ENCODE measurements at regions not wholly inside any gene's neighbourhood (a gene's known extent, or its start where the extent isn't known, plus 50 kb on each side); places are given as distances from the start of the nearest gene placed in this dataset.
"Not testable (repeated sequence)": the region's sequence is repeated elsewhere in the genome, so short reads cannot be mapped to it uniquely, and the experiment has no call there.

GRCh38 chr2:128613876-128614275 lies 295.2 kb upstream of the HS6ST1 start:
- H3K4me1 ChIP-seq (ENCODE audit: insufficient read depth, low read length) = no peaks in the 10 kb centered on the region
- no peaks in the 10 kb centered on the region for H3K36me3 ChIP-seq (ENCODE audit: insufficient read depth, low read length)
- no peak overlapping the region for H3K9ac ChIP-seq (ENCODE audit: low read depth, low read length)
- H3K27me3 ChIP-seq (ENCODE audit: insufficient read depth, low read length) = no peaks in the 10 kb centered on the region
- no peak overlapping the region for H3K27ac ChIP-seq (ENCODE audit: low read depth, low read length)
- WGBS = 95% methylated on average over 4 of the region's 4 CpGs
- no peak overlapping the region for H3K4me3 ChIP-seq (ENCODE audit: low read length)
- 0 out of 2 replicates have a peak, but pooled peaks cover 4% of the 10 kb centered on the region for H3K9me3 ChIP-seq (ENCODE audit: insufficient read depth, low read depth, low read length)

DNA sequence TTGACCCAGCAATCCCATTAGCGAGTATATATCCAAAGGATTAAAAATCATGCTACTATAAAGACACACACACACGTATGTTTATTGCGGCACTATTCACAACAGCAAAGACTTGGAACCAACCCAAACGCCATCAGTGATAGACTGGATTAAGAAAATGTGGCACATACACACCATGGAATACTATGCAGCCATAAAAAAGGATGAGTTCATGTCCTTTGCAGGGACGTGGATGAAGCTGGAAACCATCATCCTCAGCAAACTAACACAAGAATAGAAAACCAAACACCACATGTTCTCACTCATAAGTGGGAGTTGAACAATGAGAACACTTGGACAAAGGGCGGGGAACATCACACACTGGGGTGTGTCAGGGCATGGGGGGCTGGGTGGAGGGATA lies 296.2 kb upstream of the HS6ST1 start:
- H3K4me1 ChIP-seq (ENCODE audit: insufficient read depth, low read length); H3K27ac ChIP-seq (ENCODE audit: low read depth, low read length); H3K4me3 ChIP-seq (ENCODE audit: low read length); H3K9me3 ChIP-seq (ENCODE audit: insufficient read depth, low read depth, low read length); H3K9ac ChIP-seq (ENCODE audit: low read depth, low read length); H3K27me3 ChIP-seq (ENCODE audit: insufficient read depth, low read length); H3K36me3 ChIP-seq (ENCODE audit: insufficient read depth, low read length): not testable (repeated sequence)
- 84% methylated on average over 6 of the region's 6 CpGs for WGBS

- Histone ChIP-seq H3K27me3 (ENCODE audit: insufficient read depth, low read length) (no peaks in the 10 kb centered on the region), H3K36me3 (ENCODE audit: insufficient read depth, low read length) (no peaks in the 10 kb centered on the region), H3K4me1 (ENCODE audit: insufficient read depth, low read length) (no peaks in the 10 kb centered on the region), H3K9ac (ENCODE audit: low read depth, low read length) (no peak overlapping the region), H3K9me3 (ENCODE audit: insufficient read depth, low read depth, low read length) (0 out of 2 replicates have a peak, but pooled peaks cover 4% of the 10 kb centered on the region), H3K27ac (ENCODE audit: low read depth, low read length) (no peak overlapping the region), H3K4me3 (ENCODE audit: low read length) (no peak overlapping the region)
- WGBS = 94% methylated on average over 9 of the region's 9 CpGs
Observed at GRCh38 chr2:128615571-128615970, 296.9 kb upstream of the HS6ST1 start.

GRCh38 chr2:128617029-128617590 lies 298.4 kb upstream of the HS6ST1 start:
- Histone ChIP-seq H3K27me3 (ENCODE audit: insufficient read depth, low read length) (no peaks in the 10 kb centered on the region), H3K36me3 (ENCODE audit: insufficient read depth, low read length) (no peaks in the 10 kb centered on the region), H3K27ac (ENCODE audit: low read depth, low read length) (no peak overlapping the region), H3K9me3 (ENCODE audit: insufficient read depth, low read depth, low read length) (0 out of 2 replicates have a peak, but pooled peaks cover 4% of the 10 kb centered on the region), H3K4me3 (ENCODE audit: low read length) (no peak overlapping the region), H3K9ac (ENCODE audit: low read depth, low read length) (no peak overlapping the region), H3K4me1 (ENCODE audit: insufficient read depth, low read length) (no peaks in the 10 kb centered on the region)
- WGBS = 90% methylated on average over 6 of the region's 6 CpGs

- H3K9ac ChIP-seq (ENCODE audit: low read depth, low read length) = no peak overlapping the region
- WGBS = 94% methylated on average over 6 of the region's 6 CpGs
- H3K4me1 ChIP-seq (ENCODE audit: insufficient read depth, low read length) = no peaks in the 10 kb centered on the region
- no peak overlapping the region for H3K27ac ChIP-seq (ENCODE audit: low read depth, low read length)
- H3K36me3 ChIP-seq (ENCODE audit: insufficient read depth, low read length) = no peaks in the 10 kb centered on the region
- H3K27me3 ChIP-seq (ENCODE audit: insufficient read depth, low read length) = no peaks in the 10 kb centered on the region
- H3K4me3 ChIP-seq (ENCODE audit: low read length) = no peak overlapping the region
- 0 out of 2 replicates have a peak, but pooled peaks cover 4% of the 10 kb centered on the region for H3K9me3 ChIP-seq (ENCODE audit: insufficient read depth, low read depth, low read length)
Observed at GRCh38 chr2:128617661-128618060, 299.0 kb upstream of the HS6ST1 start.

GRCh38 chr2:128618642-128619041 lies 300.0 kb upstream of the HS6ST1 start:
- H3K4me1 ChIP-seq (ENCODE audit: insufficient read depth, low read length) = no peaks in the 10 kb centered on the region
- no peak overlapping the region for H3K27ac ChIP-seq (ENCODE audit: low read depth, low read length)
- no peaks in the 10 kb centered on the region for H3K36me3 ChIP-seq (ENCODE audit: insufficient read depth, low read length)
- no peak overlapping the region for H3K4me3 ChIP-seq (ENCODE audit: low read length)
- H3K9me3 ChIP-seq (ENCODE audit: insufficient read depth, low read depth, low read length) = 0 out of 2 replicates have a peak, but pooled peaks cover 4% of the 10 kb centered on the region
- H3K27me3 ChIP-seq (ENCODE audit: insufficient read depth, low read length) = no peaks in the 10 kb centered on the region
- H3K9ac ChIP-seq (ENCODE audit: low read depth, low read length) = no peak overlapping the region
- WGBS = 86% methylated on average over 2 of the region's 2 CpGs

- 93% methylated on average over 18 of the region's 18 CpGs for WGBS
- Histone ChIP-seq H3K9me3 (ENCODE audit: insufficient read depth, low read depth, low read length) (0 out of 2 replicates have a peak, but pooled peaks cover 4% of the 10 kb centered on the region), H3K9ac (ENCODE audit: low read depth, low read length) (no peak overlapping the region), H3K27me3 (ENCODE audit: insufficient read depth, low read length) (no peaks in the 10 kb centered on the region), H3K36me3 (ENCODE audit: insufficient read depth, low read length) (no peaks in the 10 kb centered on the region), H3K4me3 (ENCODE audit: low read length) (no peak overlapping the region), H3K27ac (ENCODE audit: low read depth, low read length) (no peak overlapping the region), H3K4me1 (ENCODE audit: insufficient read depth, low read length) (0 out of 2 replicates have a peak, but pooled peaks cover 3% of the 10 kb centered on the region)
Observed at GRCh38 chr2:128619471-128620325, 301.0 kb upstream of the HS6ST1 start.

DNA sequence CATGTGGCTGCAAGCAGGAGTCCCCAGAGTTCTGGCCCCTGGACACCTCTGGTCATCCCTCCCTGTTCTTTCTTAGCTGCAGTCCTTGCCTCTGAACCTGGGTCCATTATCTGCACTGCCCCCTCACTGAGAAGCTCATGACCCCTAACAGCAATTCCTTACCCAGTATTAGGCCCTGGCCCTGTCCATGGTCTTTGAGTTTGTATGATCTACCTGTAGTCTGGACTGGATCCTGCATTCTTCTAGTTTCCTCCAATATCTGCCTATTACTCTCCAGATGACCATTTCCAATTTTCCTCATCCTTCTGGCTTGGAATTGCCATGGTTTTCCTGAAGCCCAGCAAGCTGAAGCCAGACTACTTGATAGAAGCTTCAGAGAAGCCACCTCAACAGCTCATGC lies 302.4 kb upstream of the HS6ST1 start:
- H3K27ac ChIP-seq (ENCODE audit: low read depth, low read length) = no peak overlapping the region
- 0 out of 2 replicates have a peak, but pooled peaks cover 4% of the 10 kb centered on the region for H3K9me3 ChIP-seq (ENCODE audit: insufficient read depth, low read depth, low read length)
- 0 out of 2 replicates have a peak, but pooled peaks cover 3% of the 10 kb centered on the region for H3K4me1 ChIP-seq (ENCODE audit: insufficient read depth, low read length)
- no peaks in the 10 kb centered on the region for H3K36me3 ChIP-seq (ENCODE audit: insufficient read depth, low read length)
- H3K27me3 ChIP-seq (ENCODE audit: insufficient read depth, low read length) = no peaks in the 10 kb centered on the region
- H3K9ac ChIP-seq (ENCODE audit: low read depth, low read length) = no peak overlapping the region
- no peak overlapping the region for H3K4me3 ChIP-seq (ENCODE audit: low read length)

DNA sequence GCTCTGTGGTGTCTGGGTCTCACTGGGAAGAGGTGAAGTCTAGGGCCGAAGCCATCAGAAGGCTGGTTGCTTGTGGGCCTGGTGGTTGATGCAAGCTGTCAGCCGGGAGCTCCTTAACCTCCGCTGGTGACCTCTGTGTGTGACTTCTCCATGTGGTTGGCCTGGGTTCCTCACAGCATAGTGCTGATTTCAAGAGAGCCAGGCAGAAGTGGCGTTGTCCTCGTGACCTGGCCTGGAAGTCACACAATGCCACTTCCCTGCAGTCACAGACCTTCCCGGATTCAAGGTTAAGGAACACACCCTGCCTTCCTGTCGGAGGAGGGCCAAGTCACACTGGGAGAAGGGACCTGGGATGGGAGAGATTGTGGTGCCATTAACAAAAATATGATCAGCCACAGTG lies 303.7 kb upstream of the HS6ST1 start:
- no peak overlapping the region for H3K27ac ChIP-seq (ENCODE audit: low read depth, low read length)
- 93% methylated on average over 7 of the region's 7 CpGs for WGBS
- 0 out of 2 replicates have a peak, but pooled peaks cover 3% of the 10 kb centered on the region for H3K4me1 ChIP-seq (ENCODE audit: insufficient read depth, low read length)
- no peaks in the 10 kb centered on the region for H3K36me3 ChIP-seq (ENCODE audit: insufficient read depth, low read length)
- H3K9ac ChIP-seq (ENCODE audit: low read depth, low read length) = no peak overlapping the region
- 0 out of 2 replicates have a peak, but pooled peaks cover 4% of the 10 kb centered on the region for H3K9me3 ChIP-seq (ENCODE audit: insufficient read depth, low read depth, low read length)
- no peak overlapping the region for H3K4me3 ChIP-seq (ENCODE audit: low read length)
- H3K27me3 ChIP-seq (ENCODE audit: insufficient read depth, low read length) = no peaks in the 10 kb centered on the region

DNA sequence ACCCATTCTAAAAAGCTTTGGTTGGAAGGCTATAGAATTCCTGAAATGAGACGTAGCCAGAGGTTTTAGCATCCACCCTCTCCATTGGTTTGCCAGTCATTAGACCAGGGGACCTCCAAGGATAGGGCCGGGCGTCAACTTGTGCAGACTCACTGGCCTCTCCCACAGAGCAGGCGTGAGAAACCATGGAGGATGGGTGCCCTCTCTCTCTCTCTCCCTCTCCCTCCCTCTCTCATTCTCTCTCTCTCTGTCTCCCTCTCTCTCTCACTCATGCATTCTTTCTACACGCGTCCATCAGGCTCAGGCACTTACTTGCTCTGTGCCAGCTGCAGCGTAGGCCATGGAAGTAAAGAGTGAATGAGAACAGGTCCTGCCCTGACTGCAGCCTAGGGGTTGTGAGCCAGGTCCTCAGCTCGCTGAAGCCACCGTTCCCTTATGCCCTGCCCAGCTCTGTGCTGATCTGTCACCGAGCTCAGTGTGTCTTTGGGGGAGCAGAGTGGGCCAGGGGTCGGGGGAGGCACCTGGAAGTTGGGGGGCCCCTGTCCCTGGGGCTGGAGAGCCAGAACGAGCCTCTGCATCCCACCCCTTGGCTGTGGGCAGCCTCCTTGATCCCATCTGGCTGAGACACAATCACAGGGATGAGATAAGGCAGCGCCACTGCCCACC lies 304.4 kb upstream of the HS6ST1 start:
- WGBS = 94% methylated on average over 13 of the region's 13 CpGs
- Histone ChIP-seq H3K9me3 (ENCODE audit: insufficient read depth, low read depth, low read length) (0 out of 2 replicates have a peak, but pooled peaks cover 2% of the 10 kb centered on the region), H3K9ac (ENCODE audit: low read depth, low read length) (no peak overlapping the region), H3K36me3 (ENCODE audit: insufficient read depth, low read length) (no peaks in the 10 kb centered on the region), H3K4me1 (ENCODE audit: insufficient read depth, low read length) (0 out of 2 replicates have a peak, but pooled peaks cover 3% of the 10 kb centered on the region), H3K27ac (ENCODE audit: low read depth, low read length) (no peak overlapping the region), H3K4me3 (ENCODE audit: low read length) (no peak overlapping the region), H3K27me3 (ENCODE audit: insufficient read depth, low read length) (no peaks in the 10 kb centered on the region)
